ENCODE measurements at regions not wholly inside any gene's neighbourhood (a gene's known extent, or its start where the extent isn't known, plus 50 kb on each side); places are given as distances from the start of the nearest gene placed in this dataset.

DNA sequence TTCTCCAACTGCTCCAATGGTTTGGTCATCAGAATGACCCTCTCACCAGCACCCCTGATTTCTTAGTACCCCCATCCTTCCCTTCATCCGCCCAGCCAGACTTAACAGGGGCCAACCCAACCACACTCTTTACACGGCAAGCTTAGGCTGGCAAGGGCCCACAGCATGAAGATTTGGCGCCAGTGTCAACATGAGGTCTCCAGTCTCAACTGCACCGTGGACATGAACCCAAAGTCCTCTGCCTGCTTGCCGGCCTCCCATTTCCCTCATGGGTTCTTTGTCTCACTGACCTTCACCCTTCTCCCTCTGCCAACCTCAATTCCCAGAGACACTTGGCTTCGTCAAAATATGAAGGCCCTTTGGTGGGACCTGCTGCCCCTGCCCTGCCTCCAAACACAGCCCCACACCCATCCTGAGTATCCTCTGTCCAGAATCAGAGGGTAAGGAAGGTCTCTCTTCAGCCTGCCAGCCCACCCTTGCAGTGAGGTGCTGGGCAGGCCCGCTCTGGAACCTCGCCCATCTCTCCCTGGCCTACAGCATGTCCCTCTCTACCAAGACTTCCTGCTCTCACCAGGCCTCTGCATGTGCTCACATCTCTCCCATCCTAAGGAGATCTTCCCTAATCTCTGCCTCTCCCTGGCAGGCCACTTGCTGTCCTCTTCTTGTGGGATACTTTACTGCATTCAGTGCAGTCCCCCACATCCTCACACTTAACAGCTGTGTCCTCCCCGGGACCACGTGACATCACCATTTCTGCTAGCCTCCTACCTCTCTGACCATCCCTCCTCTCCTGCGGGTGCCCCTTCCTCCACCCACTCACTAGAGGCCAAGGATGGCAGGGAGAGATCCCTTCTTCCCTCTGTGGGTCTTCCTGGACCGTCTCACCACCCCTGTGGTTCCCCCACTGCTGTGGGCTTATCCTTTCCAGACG is 91.7 kb upstream of the ZMIZ1 start:
- intact Hi-C loops (cut with micrococcal nuclease) = loop anchor here (10.0 kb wide), 1 partner anchor 348 kb away; no protein-coding TSS in a partner anchor
- no peak for DNase-seq
- POLR2A ChIA-PET = interaction anchor here (0.6 kb wide), 1 partner anchor 20 kb away, joined by 3 read pairs; no protein-coding TSS in a partner anchor
- Mint-ChIP-seq H3K9me3 (no peaks in the 10 kb centered on the region), H3K4me3 (no peak overlapping the region), H3K36me3 (no peaks in the 10 kb centered on the region), H3K27me3 (no peaks in the 10 kb centered on the region), H3K27ac (no peak overlapping the region), H3K4me1 (ENCODE audit: low read depth) (peaks cover 30% of the 10 kb centered on the region)
- CTCF ChIA-PET = no interaction called here

DNA sequence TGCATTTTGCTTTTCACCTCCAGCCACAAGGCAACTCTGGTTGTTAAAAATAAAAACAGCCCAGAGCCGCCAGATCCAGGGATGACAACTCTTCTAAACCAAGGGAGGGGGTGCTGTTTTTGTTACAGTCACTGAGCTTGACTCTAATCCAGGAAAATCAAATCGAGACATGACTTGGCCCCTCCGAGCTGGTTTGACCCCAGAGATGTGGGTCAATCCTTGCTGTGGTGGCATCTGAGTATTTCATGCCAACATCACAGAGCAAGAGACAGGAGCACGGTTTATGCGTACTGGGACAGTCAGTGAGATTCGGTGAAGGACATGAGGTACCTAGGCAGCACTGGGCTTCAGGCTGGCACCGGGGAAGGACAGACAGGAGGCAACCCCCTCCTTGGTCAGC is 88.8 kb upstream of the ZMIZ1 start:
- no peak for DNase-seq
- Mint-ChIP-seq H3K4me3 (no peak overlapping the region), H3K9me3 (no peaks in the 10 kb centered on the region), H3K27me3 (no peaks in the 10 kb centered on the region), H3K27ac (no peak overlapping the region), H3K4me1 (ENCODE audit: low read depth) (peaks cover 17% of the 10 kb centered on the region), H3K36me3 (no peaks in the 10 kb centered on the region)
- ChIA-PET CTCF (no interaction called here), POLR2A (no interaction called here)
- intact Hi-C loops (cut with micrococcal nuclease) = loop anchor here (10.0 kb wide), 1 partner anchor 345 kb away; no protein-coding TSS in a partner anchor

DNA sequence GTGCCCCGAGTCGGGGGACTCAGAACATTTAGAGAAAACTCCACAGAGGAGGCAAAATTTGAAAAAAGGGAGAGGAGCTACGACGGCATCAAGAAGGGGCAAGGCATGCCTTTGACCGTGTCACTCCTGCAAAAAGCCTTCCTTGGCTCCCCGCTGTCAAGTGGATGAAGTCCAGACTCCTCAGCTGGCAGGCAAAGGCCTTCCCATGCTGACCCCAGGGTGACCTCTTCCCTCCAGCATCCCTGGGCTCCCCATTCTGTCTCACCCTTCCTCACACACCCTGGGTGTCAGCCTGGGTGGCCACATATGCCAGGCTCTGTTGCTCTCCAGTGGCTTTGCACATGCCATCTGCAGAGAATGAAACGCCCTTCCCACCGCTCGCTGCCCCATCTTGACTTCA is 88.4 kb upstream of the ZMIZ1 start:
- Mint-ChIP-seq H3K27ac (no peak overlapping the region), H3K36me3 (no peaks in the 10 kb centered on the region), H3K27me3 (no peaks in the 10 kb centered on the region), H3K9me3 (no peaks in the 10 kb centered on the region), H3K4me1 (ENCODE audit: low read depth) (peaks cover 14% of the 10 kb centered on the region), H3K4me3 (no peak overlapping the region)
- CTCF ChIA-PET = no interaction called here
- no peak for DNase-seq
- intact Hi-C loops (cut with micrococcal nuclease) = no loop called here
- POLR2A ChIA-PET = no interaction called here

DNA sequence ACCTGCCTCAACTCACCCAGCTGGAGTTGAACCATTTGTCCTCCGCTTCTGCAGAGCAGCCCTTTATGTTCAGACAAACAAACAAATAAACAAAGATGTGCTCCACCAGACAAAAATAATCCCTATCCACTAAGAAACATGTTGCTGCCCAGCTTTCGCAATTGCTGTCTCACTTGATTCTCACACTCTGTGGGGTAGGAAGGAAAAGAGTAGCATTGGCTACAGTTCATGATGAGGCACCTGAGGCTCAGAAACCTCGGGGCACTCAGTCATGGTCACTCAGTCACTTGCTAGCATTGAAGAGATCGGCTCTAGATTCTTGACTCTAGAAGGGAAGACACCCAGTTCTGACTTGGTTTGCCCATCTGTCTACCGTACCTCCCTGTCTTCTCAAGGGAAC is 88.0 kb upstream of the ZMIZ1 start:
- Mint-ChIP-seq H3K27ac (no peak overlapping the region), H3K4me3 (no peak overlapping the region), H3K9me3 (no peaks in the 10 kb centered on the region), H3K36me3 (no peaks in the 10 kb centered on the region), H3K27me3 (no peaks in the 10 kb centered on the region), H3K4me1 (ENCODE audit: low read depth) (peaks cover 9% of the 10 kb centered on the region)
- intact Hi-C loops (cut with micrococcal nuclease) = no loop called here
- ChIA-PET CTCF (no interaction called here), POLR2A (no interaction called here)
- no peak for DNase-seq

DNA sequence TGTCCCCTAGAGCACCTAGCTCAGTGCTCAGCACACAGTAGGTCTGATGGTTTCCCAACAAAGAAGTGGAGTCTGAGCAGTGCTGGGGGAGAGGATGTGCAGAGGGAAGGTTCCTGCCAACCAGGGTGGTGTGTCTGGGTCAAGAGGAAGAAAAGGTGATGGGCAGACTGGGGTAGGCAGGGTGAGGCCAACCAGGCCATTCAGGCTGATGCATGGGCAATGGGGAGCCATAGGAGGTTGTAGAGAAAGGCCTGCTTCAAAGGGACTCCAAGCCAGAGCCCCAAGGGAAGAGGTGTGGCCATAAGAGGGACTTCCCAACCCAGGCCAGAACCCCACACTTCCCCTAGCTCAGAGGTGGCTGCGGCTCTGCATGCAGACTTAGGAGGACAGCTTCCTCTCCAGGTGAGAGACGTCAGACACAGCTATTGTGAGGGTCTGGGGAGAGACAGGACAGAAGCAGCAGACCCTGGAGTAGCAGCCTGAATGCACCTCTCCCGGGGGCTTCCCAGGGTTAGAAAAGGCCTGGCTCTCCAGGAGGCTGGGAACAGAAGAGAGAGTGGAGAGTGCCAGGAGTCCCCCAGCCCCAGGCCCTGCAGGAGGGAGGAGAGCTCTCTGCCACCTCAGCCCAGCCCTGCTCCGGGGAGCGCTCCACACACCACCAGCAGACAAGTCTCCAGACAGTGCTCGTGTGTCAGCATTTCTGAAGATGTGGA is 87.4 kb upstream of the ZMIZ1 start:
- Mint-ChIP-seq H3K27me3 (no peaks in the 10 kb centered on the region), H3K27ac (no peak overlapping the region), H3K9me3 (no peaks in the 10 kb centered on the region), H3K4me1 (ENCODE audit: low read depth) (peaks cover 8% of the 10 kb centered on the region), H3K4me3 (no peak overlapping the region), H3K36me3 (no peaks in the 10 kb centered on the region)
- ChIA-PET CTCF (no interaction called here), POLR2A (no interaction called here)
- DNase-seq = peak; percentile 64
- intact Hi-C loops (cut with micrococcal nuclease) = no loop called here

DNA sequence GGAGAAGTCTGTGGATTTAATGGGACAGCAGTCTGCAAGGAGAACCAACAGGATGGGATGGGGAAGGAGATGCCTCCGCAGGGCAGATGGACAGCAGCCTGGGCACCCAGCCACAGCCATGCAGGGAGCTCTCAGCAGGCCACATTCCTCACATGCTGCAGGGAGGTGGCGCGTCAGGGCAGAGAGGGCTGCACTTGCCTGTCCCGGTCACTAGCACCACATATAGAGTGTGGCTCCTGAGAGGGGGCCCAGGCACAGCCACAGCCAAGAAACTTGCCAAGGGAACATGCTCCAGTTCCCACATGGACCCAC is 86.8 kb upstream of the ZMIZ1 start:
- DNase-seq = no peak
- ChIA-PET POLR2A (no interaction called here), CTCF (no interaction called here)
- Mint-ChIP-seq H3K27ac (no peak overlapping the region), H3K27me3 (no peaks in the 10 kb centered on the region), H3K9me3 (no peaks in the 10 kb centered on the region), H3K36me3 (no peaks in the 10 kb centered on the region), H3K4me3 (no peak overlapping the region), H3K4me1 (ENCODE audit: low read depth) (peaks cover 8% of the 10 kb centered on the region)
- intact Hi-C loops (cut with micrococcal nuclease) = no loop called here

DNA sequence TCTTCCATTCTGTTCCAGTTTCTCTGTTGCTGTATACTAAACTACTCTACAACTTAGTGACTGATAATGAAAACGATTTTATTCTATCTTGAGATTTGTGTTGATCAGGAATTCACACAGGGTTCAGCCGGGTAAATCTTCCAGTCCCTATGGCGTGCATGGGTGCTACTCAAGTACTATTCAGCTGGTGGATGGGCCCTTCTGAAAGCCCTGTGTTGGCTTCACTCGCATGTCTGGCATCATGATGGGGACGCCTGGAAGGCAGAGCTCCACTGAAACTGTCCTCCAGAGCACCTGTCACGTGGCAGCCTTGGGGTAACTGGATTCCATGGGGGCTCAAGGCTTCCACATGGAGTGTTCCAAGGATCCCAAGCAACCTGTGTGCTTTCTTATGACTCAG is 86.0 kb upstream of the ZMIZ1 start:
- Mint-ChIP-seq H3K4me3 (no peak overlapping the region), H3K9me3 (no peaks in the 10 kb centered on the region), H3K4me1 (ENCODE audit: low read depth) (peaks cover 8% of the 10 kb centered on the region), H3K36me3 (no peaks in the 10 kb centered on the region), H3K27me3 (no peaks in the 10 kb centered on the region), H3K27ac (no peak overlapping the region)
- DNase-seq = no peak
- POLR2A ChIA-PET = no interaction called here
- CTCF ChIA-PET = interaction anchor here (1.3 kb wide), 1 partner anchor 8 kb away, joined by 3 read pairs; no protein-coding TSS in a partner anchor
- intact Hi-C loops (cut with micrococcal nuclease) = no loop called here

DNA sequence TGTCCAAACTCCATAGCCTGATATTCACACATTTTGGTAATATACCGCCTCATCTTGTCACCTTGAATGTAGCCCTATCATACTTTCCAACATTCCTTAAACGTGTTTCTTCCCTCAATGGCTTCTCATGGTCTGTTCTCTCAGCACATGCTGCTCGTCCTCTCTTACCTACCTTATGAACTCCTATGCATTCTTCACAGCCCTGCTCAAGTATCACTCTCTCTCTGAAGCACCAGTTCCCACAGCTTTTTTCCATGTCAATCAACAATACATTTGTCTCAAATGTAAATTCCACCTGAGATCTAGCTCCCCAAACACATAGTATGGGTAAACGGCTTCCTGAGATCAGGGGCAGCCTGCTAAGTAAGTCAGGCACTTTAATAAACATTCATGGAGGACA is 85.2 kb upstream of the ZMIZ1 start:
- H3K4me1 Mint-ChIP-seq (ENCODE audit: low read depth) = peaks cover 8% of the 10 kb centered on the region
- H3K4me3 Mint-ChIP-seq = no peak overlapping the region
- no peaks in the 10 kb centered on the region for H3K9me3 Mint-ChIP-seq
- CTCF ChIA-PET = interaction anchor here (1.3 kb wide), 1 partner anchor 9 kb away, joined by 3 read pairs; no protein-coding TSS in a partner anchor
- H3K36me3 Mint-ChIP-seq = no peaks in the 10 kb centered on the region
- intact Hi-C loops (cut with micrococcal nuclease) = no loop called here
- POLR2A ChIA-PET = no interaction called here
- DNase-seq = no peak
- no peaks in the 10 kb centered on the region for H3K27me3 Mint-ChIP-seq
- no peak overlapping the region for H3K27ac Mint-ChIP-seq

DNA sequence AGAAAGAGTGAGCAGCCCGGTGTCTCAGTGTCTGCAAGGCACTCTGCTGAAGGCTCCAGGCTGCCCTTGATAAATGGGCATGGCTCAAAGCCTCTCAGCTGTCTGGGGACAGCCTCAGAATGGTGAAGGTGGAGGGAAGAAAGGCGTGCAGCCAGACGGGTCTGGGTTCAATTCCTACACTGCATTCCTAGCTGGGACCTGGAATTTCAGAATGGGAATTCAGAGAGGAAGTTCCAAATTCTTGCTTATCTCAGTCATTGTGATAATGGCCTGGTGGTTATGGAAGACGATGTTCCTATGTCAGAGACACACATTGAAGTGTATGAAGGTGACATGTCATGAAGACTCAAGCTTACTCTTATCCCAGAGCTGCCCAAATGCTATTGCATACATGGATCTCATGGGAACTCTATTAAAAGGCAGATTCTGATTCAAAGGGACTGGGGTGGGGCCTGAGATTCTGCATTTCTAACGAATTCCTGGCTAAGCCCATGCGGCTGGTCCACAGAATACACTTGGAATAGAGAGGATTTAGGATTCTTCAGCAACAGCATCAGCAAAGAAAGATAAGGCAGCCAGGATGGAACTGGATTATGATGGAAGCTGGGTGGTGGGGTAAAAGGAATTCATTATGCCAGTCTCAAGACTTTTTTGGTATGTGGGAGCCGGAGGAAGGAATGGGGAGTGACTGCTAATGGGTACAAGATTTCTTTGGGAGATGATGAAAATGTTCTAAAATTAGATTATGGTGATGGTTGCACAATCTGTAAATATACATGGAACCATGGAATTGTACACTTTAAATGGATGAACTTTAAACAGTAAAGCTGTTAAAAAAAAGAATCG is 82.6 kb upstream of the ZMIZ1 start:
- no peak for DNase-seq
- H3K4me3 Mint-ChIP-seq = no peak overlapping the region
- H3K27ac Mint-ChIP-seq = no peak overlapping the region
- intact Hi-C loops (cut with micrococcal nuclease) = no loop called here
- no peaks in the 10 kb centered on the region for H3K9me3 Mint-ChIP-seq
- ChIA-PET POLR2A (no interaction called here), CTCF (no interaction called here)
- no peaks in the 10 kb centered on the region for H3K27me3 Mint-ChIP-seq
- H3K36me3 Mint-ChIP-seq = no peaks in the 10 kb centered on the region
- peaks cover 13% of the 10 kb centered on the region for H3K4me1 Mint-ChIP-seq (ENCODE audit: low read depth)

DNA sequence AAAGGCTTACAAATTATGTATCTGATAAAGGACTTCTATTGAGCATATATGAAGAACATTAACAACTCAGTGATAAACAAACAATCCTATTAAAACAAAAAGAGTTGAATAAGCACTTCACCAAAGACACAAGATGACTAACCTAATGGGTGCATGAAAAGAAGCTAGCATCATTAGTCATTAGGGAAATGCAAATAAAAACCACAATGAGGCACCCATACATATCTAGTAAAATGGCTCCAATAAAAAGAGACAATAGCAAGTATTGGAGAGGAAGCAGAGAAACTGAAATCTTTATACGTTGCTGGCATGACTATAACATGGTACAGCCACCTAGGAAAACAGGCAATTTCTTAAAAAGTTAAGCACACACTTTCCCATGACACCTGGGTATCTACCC is 77.6 kb upstream of the ZMIZ1 start:
- intact Hi-C loops (cut with micrococcal nuclease) = loop anchor here (1.0 kb wide), 1 partner anchor 17 kb away; no protein-coding TSS in a partner anchor
- CTCF ChIA-PET = interaction anchor here (1.0 kb wide), 1 partner anchor 16 kb away, joined by 3 read pairs; no protein-coding TSS in a partner anchor
- H3K27ac Mint-ChIP-seq = no peak overlapping the region
- DNase-seq = no peak
- no peaks in the 10 kb centered on the region for H3K36me3 Mint-ChIP-seq
- no peaks in the 10 kb centered on the region for H3K9me3 Mint-ChIP-seq
- POLR2A ChIA-PET = interaction anchor here (0.5 kb wide), 1 partner anchor 18 kb away, joined by 3 read pairs; no protein-coding TSS in a partner anchor
- H3K4me1 Mint-ChIP-seq (ENCODE audit: low read depth) = peaks cover 10% of the 10 kb centered on the region
- no peaks in the 10 kb centered on the region for H3K27me3 Mint-ChIP-seq
- H3K4me3 Mint-ChIP-seq = no peak overlapping the region

DNA sequence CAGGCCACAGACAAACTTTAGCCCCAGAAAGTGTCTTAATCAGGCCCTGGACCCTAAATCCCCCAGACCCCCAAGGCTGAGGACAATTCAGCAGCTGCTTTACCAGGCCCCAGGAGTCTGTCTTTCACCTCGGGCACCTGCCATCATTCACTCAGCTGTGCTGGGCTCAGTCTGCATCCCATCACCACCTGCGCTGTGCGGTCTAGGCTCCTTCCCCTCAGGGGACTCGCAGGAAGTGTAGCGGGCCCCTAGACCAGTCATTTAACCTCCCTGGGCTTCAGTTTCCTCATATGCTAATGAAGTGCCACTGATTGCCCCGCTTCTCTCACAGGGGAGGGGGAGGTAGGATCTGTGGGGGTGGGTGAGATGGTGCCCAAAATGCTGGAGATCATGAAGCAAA is 76.4 kb upstream of the ZMIZ1 start:
- DNase-seq = no peak
- Mint-ChIP-seq H3K27me3 (peaks cover 3% of the 10 kb centered on the region), H3K36me3 (no peaks in the 10 kb centered on the region), H3K9me3 (no peaks in the 10 kb centered on the region), H3K4me3 (no peak overlapping the region), H3K4me1 (ENCODE audit: low read depth) (peaks cover 10% of the 10 kb centered on the region), H3K27ac (no peak overlapping the region)
- POLR2A ChIA-PET = no interaction called here
- CTCF ChIA-PET = no interaction called here
- intact Hi-C loops (cut with micrococcal nuclease) = no loop called here

DNA sequence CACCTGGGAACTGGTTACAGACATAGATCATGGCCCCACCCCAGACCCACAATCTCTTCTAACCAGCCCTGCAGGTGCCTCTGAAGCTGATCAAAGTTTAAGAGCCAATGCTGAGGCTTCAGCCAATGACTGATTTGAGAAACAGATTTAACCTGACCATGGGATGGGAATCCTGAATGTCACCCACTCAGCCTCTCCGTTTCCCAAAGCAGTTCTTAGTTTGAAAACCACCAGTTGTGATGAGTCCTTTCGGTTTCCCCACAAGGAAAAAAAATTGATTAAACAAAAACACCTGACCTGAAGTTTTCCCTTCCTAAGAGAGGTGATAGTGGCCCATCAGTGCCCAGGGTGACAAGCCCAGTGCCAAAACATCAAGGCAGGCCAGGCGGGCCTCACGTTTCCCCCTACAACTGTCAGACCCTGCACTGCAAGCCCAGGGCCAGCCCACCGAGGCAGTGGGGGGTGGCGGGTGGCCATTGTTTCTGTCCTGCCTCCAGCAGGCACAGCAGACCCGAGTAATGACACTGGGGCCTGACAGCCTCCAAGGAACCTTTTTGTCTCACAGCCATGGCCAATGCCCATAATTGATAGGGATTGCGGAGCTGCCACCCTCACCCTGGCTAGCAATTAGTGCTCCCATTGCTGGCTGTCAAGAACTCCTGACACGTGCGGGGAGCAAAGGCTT is 75.4 kb upstream of the ZMIZ1 start:
- ChIA-PET POLR2A (no interaction called here), CTCF (no interaction called here)
- H3K27ac Mint-ChIP-seq = no peak overlapping the region
- H3K4me1 Mint-ChIP-seq (ENCODE audit: low read depth) = peaks cover 10% of the 10 kb centered on the region
- DNase-seq = no peak
- peaks cover 3% of the 10 kb centered on the region for H3K27me3 Mint-ChIP-seq
- intact Hi-C loops (cut with micrococcal nuclease) = no loop called here
- no peak overlapping the region for H3K4me3 Mint-ChIP-seq
- no peaks in the 10 kb centered on the region for H3K9me3 Mint-ChIP-seq
- H3K36me3 Mint-ChIP-seq = no peaks in the 10 kb centered on the region
